ENCODE measurements at regions not wholly inside any gene's neighbourhood (a gene's known extent, or its start where the extent isn't known, plus 50 kb on each side); places are given as distances from the start of the nearest gene placed in this dataset.

GRCh38 chr4:44046491-44046890 is 402.1 kb downstream of the KCTD8 start:
- TF ChIP-seq POLR2AphosphoS5 (IDR thresholded peaks at IDR 0.05; ENCODE audit: low read depth) (no peak), EZH2 (IDR thresholded peaks at IDR 0.05; ENCODE audit: low read depth, unreplicated experiment) (no peak), CTCF (conservative IDR thresholded peaks at IDR 0.05; ENCODE audit: low read depth in 2 of 2) (no peak), REST (IDR thresholded peaks at IDR 0.05; ENCODE audit: unreplicated experiment) (no peak), EZH2phosphoT487 (IDR thresholded peaks at IDR 0.05; ENCODE audit: unreplicated experiment) (no peak), NANOG (IDR thresholded peaks at IDR 0.05; ENCODE audit: borderline replicate concordance) (no peak), ZNF462 (CRISPR knock-in tag; IDR thresholded peaks at IDR 0.05) (no peak), ZNF331 (CRISPR knock-in tag; IDR thresholded peaks at IDR 0.05; ENCODE audit: low read depth) (no peak), CREB1 (CRISPR knock-in tag; IDR thresholded peaks at IDR 0.05; ENCODE audit: low read depth) (no peak)

Measured in GM23338 (cell line).